Hepatocyte (in vitro differentiated cells): ENCODE measurements at regions not wholly inside any gene's neighbourhood (a gene's known extent, or its start where the extent isn't known, plus 50 kb on each side); places are given as distances from the start of the nearest gene placed in this dataset.

Source experiments
- CTCF ChIP-seq: fragments of 200-600 bp; sonication (generic); IDR thresholded peaks from 2 replicates; pipeline ENCODE4 v1.5.1; 2016; ENCODE audit warnings: antibody characterized with exemption, mild to moderate bottlenecking; ENCODE audit not compliant: poor library complexity
- EZH2phosphoT487 ChIP-seq: fragments of 200-600 bp; sonication (generic); IDR thresholded peaks from one replicate; pipeline ENCODE4 v1.6.1; 2018; ENCODE audit warnings: antibody characterized with exemption, mild to moderate bottlenecking, low read depth, moderate library complexity; ENCODE audit not compliant: unreplicated experiment, severe bottlenecking

GRCh38 chr1:232271299-232271698 lies 358.6 kb downstream of the SIPA1L2 start:
- TF ChIP-seq CTCF (no peak), EZH2phosphoT487 (no peak)
